SK-N-SH treated with all-trans-retinoic acid at 6 μM for 48 hours (cell line): ENCODE measurements at regions not wholly inside any gene's neighbourhood (a gene's known extent, or its start where the extent isn't known, plus 50 kb on each side); places are given as distances from the start of the nearest gene placed in this dataset.

Experiments
- ATAC-seq: fragments of 200-7000 bp; cut with Tn5 transposase; 3 replicates; pipeline ENCODE4 v1.9.1; 2020; ENCODE audit warnings: mild to moderate bottlenecking, moderate library complexity
- ARNTL ChIP-seq: fragments of 450-650 bp; formaldehyde crosslinking; IDR thresholded peaks from 2 replicates; pipeline ENCODE4 v1.5.0; 2020; ENCODE audit warnings: low read depth, mild to moderate bottlenecking, moderate library complexity, borderline replicate concordance
- BACH2 ChIP-seq: fragments of 250-450 bp; sonication (Bioruptor Pico); IDR thresholded peaks from 2 replicates; pipeline ENCODE4 v1.9.0; 2021; ENCODE audit warnings: mild to moderate bottlenecking, borderline replicate concordance
- CSDC2 ChIP-seq: fragments of 250-450 bp; sonication (Bioruptor Pico); IDR thresholded peaks from 2 replicates; pipeline ENCODE4 v1.5.0; 2020; ENCODE audit warnings: mild to moderate bottlenecking, moderate library complexity
- ESRRG ChIP-seq: fragments of 250-450 bp; sonication (Bioruptor Pico); IDR thresholded peaks from 2 replicates; pipeline ENCODE4 v1.6.1; 2021; ENCODE audit warnings: mild to moderate bottlenecking
- GLIS3 ChIP-seq: fragments of 250-450 bp; sonication (Bioruptor Pico); IDR thresholded peaks from 2 replicates; pipeline ENCODE4 v1.5.0; 2020; ENCODE audit warnings: mild to moderate bottlenecking, moderate library complexity
- ISL1 ChIP-seq: fragments of 250-450 bp; sonication (Bioruptor Pico); IDR thresholded peaks from 2 replicates; pipeline ENCODE4 v2.1.2; 2022; ENCODE audit warnings: mild to moderate bottlenecking, moderate library complexity
- OSR1 ChIP-seq: fragments of 250-450 bp; sonication (Bioruptor Pico); IDR thresholded peaks from 2 replicates; pipeline ENCODE4 v1.8.0; 2022; ENCODE audit warnings: moderate library complexity, mild to moderate bottlenecking, inconsistent platforms
- PPARA ChIP-seq: fragments of 250-450 bp; sonication (Bioruptor Pico); IDR thresholded peaks from 2 replicates; pipeline ENCODE4 v1.5.0; 2020; ENCODE audit warnings: mild to moderate bottlenecking, borderline replicate concordance
- RARB ChIP-seq: fragments of 250-450 bp; sonication (Bioruptor Pico); IDR thresholded peaks from 2 replicates; pipeline ENCODE4 v1.8.0; 2021; ENCODE audit warnings: mild to moderate bottlenecking, moderate library complexity
- SNAI2 ChIP-seq: fragments of 250-450 bp; sonication (Bioruptor Pico); IDR thresholded peaks from 2 replicates; pipeline ENCODE4 v1.5.0; 2020; ENCODE audit warnings: mild to moderate bottlenecking, moderate library complexity
- TCF4 ChIP-seq: fragments of 250-450 bp; sonication (Bioruptor Pico); IDR thresholded peaks from 2 replicates; pipeline ENCODE4 v1.8.0; 2021; ENCODE audit warnings: mild to moderate bottlenecking, moderate library complexity, borderline replicate concordance
- TOX ChIP-seq: fragments of 250-450 bp; sonication (Bioruptor Pico); IDR thresholded peaks from 2 replicates; pipeline ENCODE4 v1.8.0; 2021; ENCODE audit warnings: mild to moderate bottlenecking, moderate library complexity, borderline replicate concordance
- TSHZ2 ChIP-seq: fragments of 250-450 bp; sonication (Bioruptor Pico); IDR thresholded peaks from 2 replicates; pipeline ENCODE4 v1.5.0; 2020; ENCODE audit warnings: mild to moderate bottlenecking, moderate library complexity
- ZC3H10 ChIP-seq: fragments of 250-450 bp; sonication (Bioruptor Pico); IDR thresholded peaks from 2 replicates; pipeline ENCODE4 v1.5.1; 2021; ENCODE audit warnings: mild to moderate bottlenecking, moderate library complexity
- ZFP3 ChIP-seq: fragments of 250-450 bp; sonication (Bioruptor Pico); IDR thresholded peaks from 2 replicates; pipeline ENCODE4 v1.5.0; 2020; ENCODE audit warnings: mild to moderate bottlenecking, moderate library complexity
- ZFP30 ChIP-seq: fragments of 450-650 bp; formaldehyde crosslinking; IDR thresholded peaks from 2 replicates; pipeline ENCODE4 v1.5.0; 2022; ENCODE audit warnings: mild to moderate bottlenecking, moderate library complexity
- ZNF565 ChIP-seq: fragments of 450-650 bp; formaldehyde crosslinking; conservative IDR thresholded peaks from 2 replicates; pipeline ENCODE4 v1.5.0; 2020; ENCODE audit warnings: low read depth, mild to moderate bottlenecking, moderate library complexity
- ZNF70 ChIP-seq: fragments of 450-650 bp; formaldehyde crosslinking; IDR thresholded peaks from 2 replicates; pipeline ENCODE4 v1.5.0; 2020; ENCODE audit warnings: mild to moderate bottlenecking, moderate library complexity
- ZNF8 ChIP-seq: fragments of 450-650 bp; formaldehyde crosslinking; IDR thresholded peaks from 2 replicates; pipeline ENCODE4 v1.5.0; 2020; ENCODE audit warnings: mild to moderate bottlenecking, moderate library complexity
- TF ChIP-seq, protein P1 (sequence below): fragments of 250-450 bp; sonication (Bioruptor Pico); IDR thresholded peaks from 2 replicates; pipeline ENCODE4 v1.8.0; 2020; ENCODE audit warnings: mild to moderate bottlenecking, moderate library complexity, borderline replicate concordance
- TF ChIP-seq, protein P2 (sequence below): fragments of 250-450 bp; sonication (Bioruptor Pico); IDR thresholded peaks from 2 replicates; pipeline ENCODE4 v1.8.0; 2021; ENCODE audit warnings: low read depth, mild to moderate bottlenecking, moderate library complexity, borderline replicate concordance
- TF ChIP-seq, protein P3 (sequence below): fragments of 250-450 bp; sonication (Bioruptor Pico); IDR thresholded peaks from 2 replicates; pipeline ENCODE4 v1.5.1; 2020; ENCODE audit warnings: low read depth, mild to moderate bottlenecking, moderate library complexity
- TF ChIP-seq, protein P4 (sequence below): fragments of 250-450 bp; sonication (Bioruptor Pico); IDR thresholded peaks from 2 replicates; pipeline ENCODE4 v1.5.1; 2021; ENCODE audit warnings: mild to moderate bottlenecking, moderate library complexity

DNA sequence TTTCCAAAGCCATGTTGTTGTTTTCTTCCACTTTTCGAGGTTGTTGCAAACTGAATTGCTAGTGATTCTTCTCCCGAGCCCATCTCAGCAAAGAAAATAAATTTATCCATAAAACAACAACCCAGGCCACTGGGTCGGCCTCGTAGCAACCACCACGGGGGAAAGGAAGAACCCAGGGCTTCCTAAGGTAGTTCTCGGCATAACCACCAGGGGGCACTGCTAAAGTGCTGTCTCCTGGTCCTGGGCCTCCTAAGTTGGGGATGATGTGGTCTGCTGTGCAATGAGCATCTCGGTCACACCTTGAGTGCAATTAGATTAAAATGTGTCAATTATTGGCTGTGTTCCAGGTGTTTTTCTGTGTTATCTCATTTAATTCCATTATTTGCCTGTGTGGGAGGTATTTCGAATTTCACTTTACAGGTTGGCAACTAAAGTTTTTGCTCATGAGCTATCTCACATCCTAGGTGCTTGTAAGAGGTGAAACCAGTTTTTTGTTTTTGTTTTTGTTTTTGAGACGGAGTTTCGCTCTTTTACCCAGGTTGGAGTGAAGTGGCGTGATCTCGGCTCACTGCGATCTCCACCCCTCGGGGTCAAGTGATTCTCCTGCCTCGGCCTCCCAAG lies 102.8 kb upstream of the DAP start:
- ATAC-seq, result peak; percentile 94

DNA sequence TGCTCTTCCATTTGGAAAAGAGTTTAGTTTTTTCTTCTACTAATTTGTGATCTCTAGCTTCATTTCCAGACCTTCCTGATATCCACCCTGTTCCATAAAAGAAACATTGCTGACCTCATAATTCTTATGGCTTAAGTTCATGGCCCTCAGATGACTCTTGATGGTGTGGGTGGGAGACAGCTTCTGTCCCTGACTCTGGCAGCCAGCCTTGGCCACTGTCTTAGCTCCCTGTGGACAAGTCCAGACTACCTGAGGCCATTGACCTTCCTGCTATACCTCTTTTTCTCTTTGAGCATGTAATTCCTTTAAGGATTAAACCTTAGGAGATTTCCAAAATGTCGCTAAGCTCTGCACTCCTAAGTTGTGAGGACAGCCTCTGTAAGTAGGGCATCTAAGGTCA lies 101.1 kb upstream of the DAP start:
- TF ChIP-seq ZFP30 (CRISPR knock-in tag), result no peak
- TF ChIP-seq TSHZ2 (CRISPR knock-in tag), result no peak
- no peak for TF ChIP-seq TCF4 (CRISPR knock-in tag)
- TF ChIP-seq ZNF70 (CRISPR knock-in tag), result no peak
- TF ChIP-seq SNAI2 (CRISPR knock-in tag), result no peak
- no peak for TF ChIP-seq TOX (CRISPR knock-in tag)
- TF ChIP-seq ZC3H10 (CRISPR knock-in tag), result no peak
- no peak for TF ChIP-seq PPARA (CRISPR knock-in tag)
- TF ChIP-seq ZNF8 (CRISPR knock-in tag), result no peak
- TF ChIP-seq OSR1 (CRISPR knock-in tag), result no peak
- TF ChIP-seq ISL1, result no peak
- no peak for TF ChIP-seq ESRRG (CRISPR knock-in tag)
- TF ChIP-seq, protein P1, sequence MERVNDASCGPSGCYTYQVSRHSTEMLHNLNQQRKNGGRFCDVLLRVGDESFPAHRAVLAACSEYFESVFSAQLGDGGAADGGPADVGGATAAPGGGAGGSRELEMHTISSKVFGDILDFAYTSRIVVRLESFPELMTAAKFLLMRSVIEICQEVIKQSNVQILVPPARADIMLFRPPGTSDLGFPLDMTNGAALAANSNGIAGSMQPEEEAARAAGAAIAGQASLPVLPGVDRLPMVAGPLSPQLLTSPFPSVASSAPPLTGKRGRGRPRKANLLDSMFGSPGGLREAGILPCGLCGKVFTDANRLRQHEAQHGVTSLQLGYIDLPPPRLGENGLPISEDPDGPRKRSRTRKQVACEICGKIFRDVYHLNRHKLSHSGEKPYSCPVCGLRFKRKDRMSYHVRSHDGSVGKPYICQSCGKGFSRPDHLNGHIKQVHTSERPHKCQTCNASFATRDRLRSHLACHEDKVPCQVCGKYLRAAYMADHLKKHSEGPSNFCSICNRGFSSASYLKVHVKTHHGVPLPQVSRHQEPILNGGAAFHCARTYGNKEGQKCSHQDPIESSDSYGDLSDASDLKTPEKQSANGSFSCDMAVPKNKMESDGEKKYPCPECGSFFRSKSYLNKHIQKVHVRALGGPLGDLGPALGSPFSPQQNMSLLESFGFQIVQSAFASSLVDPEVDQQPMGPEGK, result no peak
- TF ChIP-seq ZFP3 (CRISPR knock-in tag), result no peak
- TF ChIP-seq, protein P2, sequence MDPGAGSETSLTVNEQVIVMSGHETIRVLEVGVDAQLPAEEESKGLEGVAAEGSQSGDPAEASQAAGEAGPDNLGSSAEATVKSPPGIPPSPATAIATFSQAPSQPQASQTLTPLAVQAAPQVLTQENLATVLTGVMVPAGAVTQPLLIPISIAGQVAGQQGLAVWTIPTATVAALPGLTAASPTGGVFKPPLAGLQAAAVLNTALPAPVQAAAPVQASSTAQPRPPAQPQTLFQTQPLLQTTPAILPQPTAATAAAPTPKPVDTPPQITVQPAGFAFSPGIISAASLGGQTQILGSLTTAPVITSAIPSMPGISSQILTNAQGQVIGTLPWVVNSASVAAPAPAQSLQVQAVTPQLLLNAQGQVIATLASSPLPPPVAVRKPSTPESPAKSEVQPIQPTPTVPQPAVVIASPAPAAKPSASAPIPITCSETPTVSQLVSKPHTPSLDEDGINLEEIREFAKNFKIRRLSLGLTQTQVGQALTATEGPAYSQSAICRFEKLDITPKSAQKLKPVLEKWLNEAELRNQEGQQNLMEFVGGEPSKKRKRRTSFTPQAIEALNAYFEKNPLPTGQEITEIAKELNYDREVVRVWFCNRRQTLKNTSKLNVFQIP (CRISPR knock-in tag), result no peak
- TF ChIP-seq RARB (CRISPR knock-in tag), result no peak
- TF ChIP-seq, protein P3, sequence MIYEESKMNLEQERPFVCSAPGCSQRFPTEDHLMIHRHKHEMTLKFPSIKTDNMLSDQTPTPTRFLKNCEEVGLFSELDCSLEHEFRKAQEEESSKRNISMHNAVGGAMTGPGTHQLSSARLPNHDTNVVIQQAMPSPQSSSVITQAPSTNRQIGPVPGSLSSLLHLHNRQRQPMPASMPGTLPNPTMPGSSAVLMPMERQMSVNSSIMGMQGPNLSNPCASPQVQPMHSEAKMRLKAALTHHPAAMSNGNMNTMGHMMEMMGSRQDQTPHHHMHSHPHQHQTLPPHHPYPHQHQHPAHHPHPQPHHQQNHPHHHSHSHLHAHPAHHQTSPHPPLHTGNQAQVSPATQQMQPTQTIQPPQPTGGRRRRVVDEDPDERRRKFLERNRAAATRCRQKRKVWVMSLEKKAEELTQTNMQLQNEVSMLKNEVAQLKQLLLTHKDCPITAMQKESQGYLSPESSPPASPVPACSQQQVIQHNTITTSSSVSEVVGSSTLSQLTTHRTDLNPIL (CRISPR knock-in tag), result no peak
- TF ChIP-seq, protein P4, sequence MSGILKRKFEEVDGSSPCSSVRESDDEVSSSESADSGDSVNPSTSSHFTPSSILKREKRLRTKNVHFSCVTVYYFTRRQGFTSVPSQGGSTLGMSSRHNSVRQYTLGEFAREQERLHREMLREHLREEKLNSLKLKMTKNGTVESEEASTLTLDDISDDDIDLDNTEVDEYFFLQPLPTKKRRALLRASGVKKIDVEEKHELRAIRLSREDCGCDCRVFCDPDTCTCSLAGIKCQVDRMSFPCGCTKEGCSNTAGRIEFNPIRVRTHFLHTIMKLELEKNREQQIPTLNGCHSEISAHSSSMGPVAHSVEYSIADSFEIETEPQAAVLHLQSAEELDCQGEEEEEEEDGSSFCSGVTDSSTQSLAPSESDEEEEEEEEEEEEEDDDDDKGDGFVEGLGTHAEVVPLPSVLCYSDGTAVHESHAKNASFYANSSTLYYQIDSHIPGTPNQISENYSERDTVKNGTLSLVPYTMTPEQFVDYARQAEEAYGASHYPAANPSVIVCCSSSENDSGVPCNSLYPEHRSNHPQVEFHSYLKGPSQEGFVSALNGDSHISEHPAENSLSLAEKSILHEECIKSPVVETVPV (CRISPR knock-in tag), result no peak
- ATAC-seq, result no peak

More for the DNA sequence above, 102.8 kb upstream of the DAP start:
- TF ChIP-seq ZNF565 (CRISPR knock-in tag), result no peak
- no peak for TF ChIP-seq ARNTL (CRISPR knock-in tag)
- TF ChIP-seq, protein P2 (CRISPR knock-in tag), result no peak
- no peak for TF ChIP-seq CSDC2 (CRISPR knock-in tag)
- no peak for TF ChIP-seq ZFP3 (CRISPR knock-in tag)
- TF ChIP-seq ZNF8 (CRISPR knock-in tag), result no peak
- TF ChIP-seq TOX (CRISPR knock-in tag), result no peak
- no peak for TF ChIP-seq GLIS3 (CRISPR knock-in tag)
- TF ChIP-seq OSR1 (CRISPR knock-in tag), result no peak
- no peak for TF ChIP-seq BACH2
- TF ChIP-seq, protein P4 (CRISPR knock-in tag), result no peak
- TF ChIP-seq, protein P3 (CRISPR knock-in tag), result no peak
- TF ChIP-seq TCF4 (CRISPR knock-in tag), result no peak
- no peak for TF ChIP-seq RARB (CRISPR knock-in tag)
- no peak for TF ChIP-seq ISL1
- TF ChIP-seq SNAI2 (CRISPR knock-in tag), result no peak
